ENCODE measurements at regions not wholly inside any gene's neighbourhood (a gene's known extent, or its start where the extent isn't known, plus 50 kb on each side); places are given as distances from the start of the nearest gene placed in this dataset.

GRCh38 chr7:42575171-42575570 is 336.7 kb downstream of the C7orf25 start:
- no peak for ATAC-seq (ENCODE audit: low read depth)
- POLR2A ChIA-PET, result no interaction called here
- H3K4me1 Mint-ChIP-seq, result no peaks in the 10 kb centered on the region
- TF ChIP-seq CTCF (IDR thresholded peaks at IDR 0.05), result no peak
- H3K4me3 Mint-ChIP-seq, result no peak overlapping the region
- DNase-seq, result no peak
- CTCF ChIA-PET, result no interaction called here
- no peaks in the 10 kb centered on the region for H3K27me3 Mint-ChIP-seq
- intact Hi-C loops (cut with micrococcal nuclease), result no loop called here
- no peaks in the 10 kb centered on the region for H3K36me3 Mint-ChIP-seq (ENCODE audit: low read depth)
- H3K9me3 Mint-ChIP-seq, result peaks cover 13% of the 10 kb centered on the region
- H3K27ac Mint-ChIP-seq, result no peak overlapping the region

- ChIA-PET POLR2A (no interaction called here), CTCF (no interaction called here)
- ATAC-seq (ENCODE audit: low read depth), result no peak
- no peaks in the 10 kb centered on the region for H3K4me1 Mint-ChIP-seq
- intact Hi-C loops (cut with micrococcal nuclease), result no loop called here
- peaks cover 12% of the 10 kb centered on the region for H3K9me3 Mint-ChIP-seq
- no peak overlapping the region for H3K27ac Mint-ChIP-seq
- no peaks in the 10 kb centered on the region for H3K36me3 Mint-ChIP-seq (ENCODE audit: low read depth)
- no peaks in the 10 kb centered on the region for H3K27me3 Mint-ChIP-seq
- H3K4me3 Mint-ChIP-seq, result no peak overlapping the region
- no peak for DNase-seq
- no peak for TF ChIP-seq CTCF (IDR thresholded peaks at IDR 0.05)
Observed at GRCh38 chr7:42574685-42575084, 337.2 kb downstream of the C7orf25 start.

- CTCF ChIA-PET, result no interaction called here
- H3K4me1 Mint-ChIP-seq, result no peaks in the 10 kb centered on the region
- H3K4me3 Mint-ChIP-seq, result no peak overlapping the region
- H3K36me3 Mint-ChIP-seq (ENCODE audit: low read depth), result no peaks in the 10 kb centered on the region
- no peaks in the 10 kb centered on the region for H3K27me3 Mint-ChIP-seq
- peaks cover 8% of the 10 kb centered on the region for H3K9me3 Mint-ChIP-seq
- POLR2A ChIA-PET, result no interaction called here
- H3K27ac Mint-ChIP-seq, result no peak overlapping the region
- intact Hi-C loops (cut with micrococcal nuclease), result no loop called here
- ATAC-seq (ENCODE audit: low read depth) (no peak), DNase-seq (no peak)
- TF ChIP-seq CTCF (IDR thresholded peaks at IDR 0.05), result no peak
Observed at GRCh38 chr7:42573881-42574672, 337.1 kb upstream of the GLI3 start.

GRCh38 chr7:42572561-42572960 is 335.6 kb upstream of the GLI3 start:
- H3K36me3 Mint-ChIP-seq (ENCODE audit: low read depth), result no peaks in the 10 kb centered on the region
- intact Hi-C loops (cut with micrococcal nuclease), result no loop called here
- POLR2A ChIA-PET, result no interaction called here

GRCh38 chr7:42572056-42572455 is 335.0 kb upstream of the GLI3 start:
- H3K27me3 Mint-ChIP-seq, result no peaks in the 10 kb centered on the region
- H3K27ac Mint-ChIP-seq, result no peak overlapping the region
- CTCF ChIA-PET, result interaction anchor here (0.7 kb wide), 1 partner anchor 58 kb away, joined by 3 read pairs; no protein-coding TSS in a partner anchor
- no peak overlapping the region for H3K4me3 Mint-ChIP-seq
- DNase-seq, result no peak
- intact Hi-C loops (cut with micrococcal nuclease), result no loop called here
- no peaks in the 10 kb centered on the region for H3K4me1 Mint-ChIP-seq
- POLR2A ChIA-PET, result no interaction called here
- ATAC-seq (ENCODE audit: low read depth), result no peak
- TF ChIP-seq CTCF (IDR thresholded peaks at IDR 0.05), result no peak
- no peaks in the 10 kb centered on the region for H3K36me3 Mint-ChIP-seq (ENCODE audit: low read depth)
- H3K9me3 Mint-ChIP-seq, result peaks cover 2% of the 10 kb centered on the region

More at GRCh38 chr7:42572561-42572960, 335.6 kb upstream of the GLI3 start:
- H3K27me3 Mint-ChIP-seq, result no peaks in the 10 kb centered on the region
- ATAC-seq (ENCODE audit: low read depth) (no peak), DNase-seq (no peak)
- CTCF ChIA-PET, result interaction anchor here (0.7 kb wide), 1 partner anchor 57 kb away, joined by 3 read pairs; no protein-coding TSS in a partner anchor
- H3K4me1 Mint-ChIP-seq, result no peaks in the 10 kb centered on the region
- no peak overlapping the region for H3K4me3 Mint-ChIP-seq
- TF ChIP-seq CTCF (IDR thresholded peaks at IDR 0.05), result no peak
- H3K9me3 Mint-ChIP-seq, result peaks cover 2% of the 10 kb centered on the region
- H3K27ac Mint-ChIP-seq, result no peak overlapping the region

Data from activated B cell treated with CpG ODN at 0.5 μM for 24 hours (primary cell).